G401.6 (cell line): ENCODE measurements at regions not wholly inside any gene's neighbourhood (a gene's known extent, or its start where the extent isn't known, plus 50 kb on each side); places are given as distances from the start of the nearest gene placed in this dataset.
"Not testable (repeated sequence)": the region's sequence is repeated elsewhere in the genome, so short reads cannot be mapped to it uniquely, and the experiment has no call there.

Experiments
- FAIRE-seq: peaks from 2 replicates; lab custom pipeline; 2012; peaks lifted over from hg19 to GRCh38; lab: Jason Lieb, UNC

- no peak for FAIRE-seq
Measured at GRCh38 chr10:55747244-55747643, 613.8 kb downstream of the ZWINT start.

DNA sequence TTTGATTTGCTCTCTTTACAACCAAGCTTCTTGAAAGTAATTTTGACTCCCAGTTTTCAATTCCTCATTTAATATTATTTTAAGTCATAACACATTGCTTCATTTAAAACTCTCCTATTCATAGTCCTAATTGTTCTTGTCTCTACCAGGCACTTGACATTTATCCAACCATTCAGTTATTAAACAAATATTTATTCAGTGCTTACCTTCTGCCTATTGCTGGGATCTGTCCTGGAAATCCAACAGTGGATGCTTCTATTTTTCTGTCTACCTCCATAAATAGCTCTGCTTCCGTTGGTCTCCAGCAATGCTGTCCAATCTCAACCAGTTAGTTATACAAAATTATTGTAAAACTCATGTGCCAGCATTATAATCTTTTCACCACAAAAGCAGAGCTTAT lies 615.1 kb downstream of the ZWINT start:
- no peak for FAIRE-seq

DNA sequence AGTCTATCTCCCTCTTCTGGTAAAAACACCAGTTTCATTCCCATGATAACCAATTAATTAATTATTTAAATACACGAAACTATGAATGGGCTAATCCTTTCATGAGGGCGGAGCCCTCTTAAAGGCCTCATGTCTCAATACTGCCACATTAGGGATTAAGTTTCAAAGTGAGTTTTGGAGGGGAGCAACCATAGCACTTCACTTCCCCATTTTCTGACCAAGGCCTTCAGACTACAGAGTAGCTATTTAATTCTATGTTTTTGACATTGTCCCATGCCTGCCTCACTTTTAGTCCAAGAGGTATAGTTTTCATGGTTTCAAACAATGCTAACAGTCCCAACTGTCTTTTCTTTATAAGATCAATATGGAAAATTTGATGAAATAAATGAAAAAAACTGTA lies 618.6 kb downstream of the ZWINT start:
- no peak for FAIRE-seq

- FAIRE-seq = peak; percentile 91
Measured at GRCh38 chr10:55740767-55741166, 620.3 kb downstream of the ZWINT start.

- no peak for FAIRE-seq
Measured at GRCh38 chr10:55740110-55740509, 620.9 kb downstream of the ZWINT start.

GRCh38 chr10:55734112-55734511 lies 626.9 kb downstream of the ZWINT start:
- no peak for FAIRE-seq

DNA sequence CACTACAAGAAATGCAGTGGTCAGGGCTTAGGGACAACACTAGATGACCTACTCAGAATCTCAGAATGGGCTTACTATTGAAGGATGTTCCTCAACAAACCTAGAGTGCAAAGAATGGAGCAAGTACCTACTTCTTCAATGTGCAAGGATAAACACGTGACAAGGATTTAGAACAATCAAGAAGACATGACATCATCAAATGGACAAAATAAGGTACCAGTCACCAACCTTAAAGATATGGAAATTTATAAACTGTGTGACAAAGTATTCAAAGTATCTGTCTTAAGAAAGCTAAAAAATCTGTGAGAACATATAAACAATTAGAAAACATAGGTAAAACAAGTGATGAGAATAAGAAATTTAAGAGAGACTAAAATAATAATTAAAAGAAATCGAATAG lies 656.1 kb downstream of the ZWINT start:
- no peak for FAIRE-seq

DNA sequence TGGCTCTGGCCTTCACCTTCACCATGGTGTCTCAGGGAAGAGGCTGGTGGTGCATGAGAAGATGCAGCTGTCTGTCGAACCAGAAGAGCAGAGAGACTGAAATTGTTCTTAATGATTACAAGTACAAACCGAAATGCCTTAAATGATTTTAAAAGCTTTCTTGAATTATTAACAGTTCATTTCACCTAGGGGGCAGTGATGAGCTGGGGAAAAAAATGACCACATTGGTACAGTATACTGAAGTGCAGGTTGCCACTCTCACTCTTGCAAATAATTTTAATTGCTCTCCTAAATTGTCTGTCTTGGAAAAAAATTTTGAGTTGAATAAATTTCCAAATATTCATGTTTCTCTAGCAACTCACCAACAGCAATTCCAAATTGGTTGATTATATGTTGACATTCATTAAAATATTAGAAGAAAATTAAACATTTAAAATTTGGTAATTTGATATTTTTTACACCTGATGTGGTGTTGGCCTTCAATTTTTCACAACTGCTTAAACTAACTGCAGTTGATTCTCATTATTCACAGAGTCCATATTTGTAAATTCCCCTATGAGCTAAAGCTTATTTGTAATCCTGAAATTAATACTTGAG lies 692.6 kb downstream of the ZWINT start:
- peak; percentile 11 for FAIRE-seq

- no peak for FAIRE-seq
Measured at GRCh38 chr10:55653531-55653930, 707.5 kb downstream of the ZWINT start.

DNA sequence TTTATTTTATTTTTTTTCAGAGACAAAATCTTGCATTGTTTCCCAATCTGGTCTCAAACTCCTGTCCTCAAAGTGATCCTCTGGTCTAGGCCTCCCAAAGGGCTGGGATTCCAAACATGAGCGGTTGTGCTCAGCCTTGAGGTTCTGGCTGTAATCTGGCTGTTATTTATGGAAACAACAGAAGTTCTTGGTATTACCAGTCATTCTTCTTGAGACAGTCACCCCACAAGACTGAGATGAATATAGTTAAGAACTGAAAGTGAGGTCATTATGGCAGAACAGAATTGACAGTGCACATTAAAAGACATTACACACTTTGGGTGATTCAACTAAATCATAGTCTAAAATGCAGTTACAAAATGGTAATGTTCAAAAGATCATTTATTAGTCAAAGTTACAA lies 719.5 kb downstream of the ZWINT start:
- FAIRE-seq = no peak

DNA sequence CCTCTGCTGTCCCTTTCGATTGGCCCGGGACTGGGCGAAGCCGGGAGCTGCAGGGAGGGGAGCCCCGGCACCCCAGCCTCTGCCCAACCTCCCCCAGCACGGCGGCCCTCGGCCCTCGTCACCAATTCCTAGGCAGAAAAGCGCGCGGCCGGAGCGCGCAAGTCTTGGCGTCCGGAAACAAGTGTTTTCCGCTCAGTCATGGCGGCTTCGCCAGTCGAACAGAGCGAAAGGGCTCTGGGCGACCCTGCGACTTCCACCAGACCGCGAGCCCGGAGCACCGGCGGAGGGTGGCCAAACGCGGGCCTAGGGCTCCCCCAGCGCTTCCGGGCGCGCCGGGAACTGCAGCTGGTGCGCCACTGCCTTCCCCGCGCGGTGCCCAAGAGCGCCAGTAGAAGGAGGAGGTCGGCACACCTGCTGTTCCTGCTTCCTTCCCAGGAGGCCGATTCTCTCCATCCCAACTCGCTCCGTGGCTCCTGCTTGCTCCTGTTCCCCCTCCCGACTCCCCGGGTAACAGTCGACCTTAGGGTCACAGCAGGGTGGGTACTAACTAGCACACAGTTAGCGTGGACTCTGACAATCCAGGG lies 729.9 kb downstream of the ZWINT start:
- FAIRE-seq = no peak

GRCh38 chr10:55630491-55631056 lies 730.5 kb downstream of the ZWINT start:
- no peak for FAIRE-seq

DNA sequence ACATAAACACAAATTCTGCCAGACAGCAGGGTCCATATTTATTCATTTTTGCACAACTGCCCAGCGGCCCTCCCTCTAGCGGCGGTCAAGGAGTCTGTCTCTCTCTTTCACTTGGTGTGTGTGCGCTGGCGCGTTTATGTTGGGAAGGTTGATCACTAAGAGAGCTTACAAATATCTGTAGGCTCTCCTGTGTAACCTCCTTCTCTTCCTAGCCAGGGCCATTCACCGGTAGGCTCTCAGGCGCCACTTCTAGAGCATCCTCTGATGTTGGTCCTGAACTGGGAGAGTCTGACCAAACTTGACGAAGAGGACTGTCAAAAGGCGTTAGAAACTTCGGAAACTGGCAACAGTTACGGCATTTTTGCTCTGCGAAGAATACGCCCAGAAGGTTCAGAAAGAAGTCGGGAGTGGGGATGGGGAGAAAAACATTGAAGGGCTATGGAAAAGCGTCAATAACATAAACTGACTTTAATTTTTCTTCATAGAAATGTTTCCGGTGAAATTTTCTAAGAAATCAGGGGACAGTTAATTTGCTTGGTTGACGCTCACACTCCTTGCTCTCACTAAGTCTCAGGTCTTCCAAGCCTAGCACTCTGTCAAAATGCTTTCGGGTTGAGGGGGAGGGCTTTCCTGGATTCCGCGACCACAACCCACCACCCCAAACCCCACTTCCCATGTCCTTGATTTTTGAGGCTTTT lies 731.1 kb downstream of the ZWINT start:
- FAIRE-seq = no peak

GRCh38 chr10:55628260-55628701 lies 732.8 kb downstream of the ZWINT start:
- FAIRE-seq = no peak

DNA sequence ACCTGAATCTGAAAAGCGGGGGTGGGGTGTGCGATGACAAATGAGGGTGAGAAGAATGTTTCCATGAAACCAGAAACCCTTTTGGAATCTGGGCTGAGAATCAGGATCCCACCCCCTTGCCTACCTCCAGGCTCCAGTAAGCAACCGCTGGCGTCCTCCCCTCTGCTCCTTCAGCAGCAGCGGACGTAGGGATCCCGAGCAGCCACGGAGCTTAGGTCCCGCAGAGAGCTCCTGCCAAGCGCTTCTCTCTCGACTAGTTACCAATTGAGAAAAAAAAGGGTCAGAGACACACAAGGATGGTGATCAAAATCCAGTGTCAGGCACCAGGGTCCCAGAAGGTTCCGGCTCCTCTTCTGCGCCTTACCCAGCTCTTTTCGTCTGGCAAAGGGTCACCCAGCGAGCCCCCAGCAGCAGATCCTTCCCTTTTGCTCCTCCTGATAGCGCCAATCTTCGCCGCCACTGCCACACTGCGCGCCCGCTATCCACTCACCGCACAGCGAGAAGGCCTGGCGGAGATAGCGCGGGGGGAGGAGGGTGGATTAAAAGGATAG lies 733.5 kb downstream of the ZWINT start:
- FAIRE-seq = no peak

- FAIRE-seq = not testable (repeated sequence)
Measured at GRCh38 chr10:55601690-55602478, 759.2 kb downstream of the ZWINT start.

- no peak for FAIRE-seq
Measured at GRCh38 chr10:55551603-55552002, 750.6 kb upstream of the PCDH15 start.

GRCh38 chr10:55550236-55550635 lies 749.2 kb upstream of the PCDH15 start:
- no peak for FAIRE-seq

- not testable (repeated sequence) for FAIRE-seq
Measured at GRCh38 chr10:55537497-55537896, 736.5 kb upstream of the PCDH15 start.

DNA sequence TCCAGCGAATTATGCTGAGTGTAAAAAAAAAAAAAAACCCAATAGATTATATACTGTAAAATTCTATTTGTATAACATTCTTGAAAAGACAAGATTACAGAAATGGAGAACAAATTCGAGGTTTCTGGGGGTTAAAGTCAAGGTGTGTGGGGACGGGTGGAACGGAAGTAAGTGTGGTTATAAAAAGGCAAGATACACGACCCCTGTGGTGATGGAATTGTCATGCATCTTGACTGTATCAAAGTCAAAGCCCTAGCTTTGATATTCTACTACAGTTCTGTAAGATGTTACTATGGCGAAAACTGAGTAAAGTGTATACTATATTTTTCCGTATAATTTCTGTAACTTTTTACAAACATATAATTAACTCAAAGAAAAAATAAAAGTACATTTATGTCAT lies 718.2 kb upstream of the PCDH15 start:
- FAIRE-seq = peak; percentile 48

- FAIRE-seq = not testable (repeated sequence)
Measured at GRCh38 chr10:55518416-55518815, 717.4 kb upstream of the PCDH15 start.

GRCh38 chr10:55509168-55509567 lies 708.1 kb upstream of the PCDH15 start:
- FAIRE-seq = no peak
